ENCODE measurements at regions not wholly inside any gene's neighbourhood (a gene's known extent, or its start where the extent isn't known, plus 50 kb on each side); places are given as distances from the start of the nearest gene placed in this dataset.

DNA sequence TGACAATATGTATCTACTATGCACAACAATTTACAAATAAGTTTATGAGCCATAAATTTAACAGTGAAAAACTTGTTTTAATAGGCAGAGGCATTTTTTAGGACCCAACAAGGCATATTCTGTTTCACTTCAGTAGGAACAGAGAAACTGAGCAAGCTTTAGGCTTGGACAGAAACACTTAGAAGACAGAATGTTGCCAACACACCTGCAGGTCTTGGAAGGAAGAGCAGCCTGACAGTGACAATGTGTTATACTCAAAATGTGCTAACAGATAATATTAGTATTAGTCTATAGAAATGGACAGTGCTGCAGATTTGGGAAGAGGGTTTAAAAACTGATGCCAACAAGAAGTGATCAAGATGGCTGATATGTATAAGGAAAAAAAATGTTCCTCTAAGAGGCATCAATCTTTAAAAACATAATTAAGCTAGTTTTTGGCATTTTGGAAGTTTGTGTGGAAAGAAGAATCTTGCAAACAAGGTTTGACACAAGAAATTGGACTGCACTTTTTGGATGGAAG is 297.1 kb upstream of the FSIP2 start:
- Histone ChIP-seq H3K9me3 (no peaks in the 10 kb centered on the region), H3K27me3 (ENCODE audit: insufficient read depth) (no peaks in the 10 kb centered on the region), H3K4me2 (no peak overlapping the region), H3K4me1 (ENCODE audit: control insufficient read depth in 1 of 2, insufficient read depth in 2 of 2, low read depth in 1 of 2, low read length in 1 of 2) (no peaks in the 10 kb centered on the region; a peak in 1 of 4 replicates), H2AFZ (ENCODE audit: low read depth) (no peak overlapping the region), H3K36me3 (replicated peaks in 1 of 2; ENCODE audit: control insufficient read depth in 1 of 2, insufficient read depth in 2 of 2, low read length in 1 of 2) (no peaks in the 10 kb centered on the region), H3K79me2 (ENCODE audit: insufficient read depth) (no peaks in the 10 kb centered on the region), H3K9ac (no peak overlapping the region), H3K4me3 (ENCODE audit: low read depth in 2 of 2, low read length in 1 of 2) (no peak overlapping the region), H3K9me2 (peaks cover 2% of the 10 kb centered on the region; the same call in 1 of the 2 replicates), H3K27ac (ENCODE audit: low read depth in 2 of 2, low read length in 1 of 2) (no peak overlapping the region), H4K20me1 (ENCODE audit: insufficient read depth) (no peaks in the 10 kb centered on the region), H3F3A (replicated peaks; ENCODE audit: insufficient read depth) (no peaks in the 10 kb centered on the region)
- ChIA-PET POLR2A (no interaction called here), CTCF (no interaction called here)
- no peak for DNase-seq
- TF ChIP-seq GATA2 (CRISPR knock-in tag; IDR thresholded peaks at IDR 0.05) (no peak), FOXJ3 (CRISPR knock-in tag; IDR thresholded peaks at IDR 0.05) (no peak), CHD2 (IDR thresholded peaks at IDR 0.05; ENCODE audit: low read length, partially characterized antibody) (no peak), NRF1 (IDR thresholded peaks at IDR 0.05; ENCODE audit: low read depth, low read length) (no peak), RAD21 (IDR thresholded peaks at IDR 0.05; ENCODE audit: low read length) (no peak), GABPA (IDR thresholded peaks at IDR 0.05; ENCODE audit: low read depth) (no peak), FOXM1 (IDR thresholded peaks at IDR 0.05; ENCODE audit: low read depth) (no peak), RFX5 (IDR thresholded peaks at IDR 0.05; ENCODE audit: low read length) (no peak), RCOR1 (IDR thresholded peaks at IDR 0.05; ENCODE audit: low read length) (no peak), RXRA (IDR thresholded peaks at IDR 0.05; ENCODE audit: borderline replicate concordance, low read depth) (no peak)
- TF ChIP-seq, protein P1, sequence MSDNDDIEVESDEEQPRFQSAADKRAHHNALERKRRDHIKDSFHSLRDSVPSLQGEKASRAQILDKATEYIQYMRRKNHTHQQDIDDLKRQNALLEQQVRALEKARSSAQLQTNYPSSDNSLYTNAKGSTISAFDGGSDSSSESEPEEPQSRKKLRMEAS (IDR thresholded peaks at IDR 0.05; ENCODE audit: low read depth): no peak

DNA sequence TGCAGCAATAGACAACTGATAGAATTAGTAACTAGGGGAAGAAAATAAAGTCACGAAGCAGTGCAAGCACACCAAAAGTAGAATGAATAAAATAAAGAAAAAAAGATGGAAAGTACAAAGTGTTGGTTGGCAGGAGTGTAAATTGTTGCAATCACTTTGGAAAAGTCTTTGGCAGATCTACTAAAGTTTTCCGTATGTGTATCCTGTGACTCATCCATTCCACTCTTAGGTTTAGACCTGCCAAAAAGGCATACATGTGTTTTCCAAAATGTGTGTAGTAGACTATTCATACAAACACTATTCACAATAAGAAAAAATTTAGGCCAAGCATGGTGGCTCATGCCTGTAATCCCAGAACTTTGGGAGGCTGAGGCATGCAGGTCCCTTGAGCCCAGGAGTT is 282.1 kb upstream of the FSIP2 start:
- no peak overlapping the region for H2AFZ ChIP-seq (ENCODE audit: low read depth)
- TF ChIP-seq, protein P2, sequence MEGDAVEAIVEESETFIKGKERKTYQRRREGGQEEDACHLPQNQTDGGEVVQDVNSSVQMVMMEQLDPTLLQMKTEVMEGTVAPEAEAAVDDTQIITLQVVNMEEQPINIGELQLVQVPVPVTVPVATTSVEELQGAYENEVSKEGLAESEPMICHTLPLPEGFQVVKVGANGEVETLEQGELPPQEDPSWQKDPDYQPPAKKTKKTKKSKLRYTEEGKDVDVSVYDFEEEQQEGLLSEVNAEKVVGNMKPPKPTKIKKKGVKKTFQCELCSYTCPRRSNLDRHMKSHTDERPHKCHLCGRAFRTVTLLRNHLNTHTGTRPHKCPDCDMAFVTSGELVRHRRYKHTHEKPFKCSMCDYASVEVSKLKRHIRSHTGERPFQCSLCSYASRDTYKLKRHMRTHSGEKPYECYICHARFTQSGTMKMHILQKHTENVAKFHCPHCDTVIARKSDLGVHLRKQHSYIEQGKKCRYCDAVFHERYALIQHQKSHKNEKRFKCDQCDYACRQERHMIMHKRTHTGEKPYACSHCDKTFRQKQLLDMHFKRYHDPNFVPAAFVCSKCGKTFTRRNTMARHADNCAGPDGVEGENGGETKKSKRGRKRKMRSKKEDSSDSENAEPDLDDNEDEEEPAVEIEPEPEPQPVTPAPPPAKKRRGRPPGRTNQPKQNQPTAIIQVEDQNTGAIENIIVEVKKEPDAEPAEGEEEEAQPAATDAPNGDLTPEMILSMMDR (IDR thresholded peaks at IDR 0.05): no peak
- no peak for TF ChIP-seq MXI1 (IDR thresholded peaks at IDR 0.05; ENCODE audit: low read depth, low read length)
- no peak for TF ChIP-seq GABPA (IDR thresholded peaks at IDR 0.05; ENCODE audit: low read depth)
- TF ChIP-seq TCF12 (IDR thresholded peaks at IDR 0.05): peak; percentile 27; the same call in 1 of the 2 replicates
- no peak for TF ChIP-seq TAF1 (IDR thresholded peaks at IDR 0.05; ENCODE audit: borderline replicate concordance, low read depth, low read length)
- no peak for TF ChIP-seq GATA2 (CRISPR knock-in tag; IDR thresholded peaks at IDR 0.05)
- no peak for TF ChIP-seq FOSL2 (IDR thresholded peaks at IDR 0.05; ENCODE audit: borderline replicate concordance, low read depth)
- TF ChIP-seq RCOR1 (IDR thresholded peaks at IDR 0.05; ENCODE audit: low read length): no peak
- TF ChIP-seq, protein P3, sequence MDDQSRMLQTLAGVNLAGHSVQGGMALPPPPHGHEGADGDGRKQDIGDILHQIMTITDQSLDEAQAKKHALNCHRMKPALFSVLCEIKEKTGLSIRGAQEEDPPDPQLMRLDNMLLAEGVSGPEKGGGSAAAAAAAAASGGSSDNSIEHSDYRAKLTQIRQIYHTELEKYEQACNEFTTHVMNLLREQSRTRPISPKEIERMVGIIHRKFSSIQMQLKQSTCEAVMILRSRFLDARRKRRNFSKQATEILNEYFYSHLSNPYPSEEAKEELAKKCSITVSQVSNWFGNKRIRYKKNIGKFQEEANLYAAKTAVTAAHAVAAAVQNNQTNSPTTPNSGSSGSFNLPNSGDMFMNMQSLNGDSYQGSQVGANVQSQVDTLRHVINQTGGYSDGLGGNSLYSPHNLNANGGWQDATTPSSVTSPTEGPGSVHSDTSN (IDR thresholded peaks at IDR 0.05): 0 out of 2 replicates have a peak, but pooled peaks have one; percentile 8
- TF ChIP-seq SIN3A (IDR thresholded peaks at IDR 0.05; ENCODE audit: borderline replicate concordance, low read depth, low read length): no peak
- TF ChIP-seq EZH2phosphoT487 (IDR thresholded peaks at IDR 0.05; ENCODE audit: borderline replicate concordance, low read depth): no peak
- TF ChIP-seq, protein P4, sequence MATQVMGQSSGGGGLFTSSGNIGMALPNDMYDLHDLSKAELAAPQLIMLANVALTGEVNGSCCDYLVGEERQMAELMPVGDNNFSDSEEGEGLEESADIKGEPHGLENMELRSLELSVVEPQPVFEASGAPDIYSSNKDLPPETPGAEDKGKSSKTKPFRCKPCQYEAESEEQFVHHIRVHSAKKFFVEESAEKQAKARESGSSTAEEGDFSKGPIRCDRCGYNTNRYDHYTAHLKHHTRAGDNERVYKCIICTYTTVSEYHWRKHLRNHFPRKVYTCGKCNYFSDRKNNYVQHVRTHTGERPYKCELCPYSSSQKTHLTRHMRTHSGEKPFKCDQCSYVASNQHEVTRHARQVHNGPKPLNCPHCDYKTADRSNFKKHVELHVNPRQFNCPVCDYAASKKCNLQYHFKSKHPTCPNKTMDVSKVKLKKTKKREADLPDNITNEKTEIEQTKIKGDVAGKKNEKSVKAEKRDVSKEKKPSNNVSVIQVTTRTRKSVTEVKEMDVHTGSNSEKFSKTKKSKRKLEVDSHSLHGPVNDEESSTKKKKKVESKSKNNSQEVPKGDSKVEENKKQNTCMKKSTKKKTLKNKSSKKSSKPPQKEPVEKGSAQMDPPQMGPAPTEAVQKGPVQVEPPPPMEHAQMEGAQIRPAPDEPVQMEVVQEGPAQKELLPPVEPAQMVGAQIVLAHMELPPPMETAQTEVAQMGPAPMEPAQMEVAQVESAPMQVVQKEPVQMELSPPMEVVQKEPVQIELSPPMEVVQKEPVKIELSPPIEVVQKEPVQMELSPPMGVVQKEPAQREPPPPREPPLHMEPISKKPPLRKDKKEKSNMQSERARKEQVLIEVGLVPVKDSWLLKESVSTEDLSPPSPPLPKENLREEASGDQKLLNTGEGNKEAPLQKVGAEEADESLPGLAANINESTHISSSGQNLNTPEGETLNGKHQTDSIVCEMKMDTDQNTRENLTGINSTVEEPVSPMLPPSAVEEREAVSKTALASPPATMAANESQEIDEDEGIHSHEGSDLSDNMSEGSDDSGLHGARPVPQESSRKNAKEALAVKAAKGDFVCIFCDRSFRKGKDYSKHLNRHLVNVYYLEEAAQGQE (IDR thresholded peaks at IDR 0.05; ENCODE audit: low read depth, low read length): no peak
- TF ChIP-seq FOXM1 (IDR thresholded peaks at IDR 0.05; ENCODE audit: low read depth): no peak
- TF ChIP-seq NFIC (IDR thresholded peaks at IDR 0.05; ENCODE audit: borderline replicate concordance): no peak
- no peak for TF ChIP-seq RFX5 (IDR thresholded peaks at IDR 0.05; ENCODE audit: low read length)
- TF ChIP-seq TEAD4 (IDR thresholded peaks at IDR 0.05; ENCODE audit: borderline replicate concordance, insufficient read depth): no peak
- no peak for TF ChIP-seq ELF1 (IDR thresholded peaks at IDR 0.05)
- H3K9ac ChIP-seq: no peak overlapping the region
- ChIA-PET CTCF (no interaction called here), POLR2A (no interaction called here)
- WGBS (ENCODE audit: low lambda C conversion rate): 42% methylated on average over 2 of the region's 2 CpGs
- no peaks in the 10 kb centered on the region; the same call in 1 of the 2 replicates for H3K9me3 ChIP-seq
- no peak overlapping the region; a peak in 1 of 4 replicates for H3K27ac ChIP-seq (ENCODE audit: low read depth in 2 of 2, low read length in 1 of 2)
- H3K79me2 ChIP-seq (ENCODE audit: insufficient read depth): no peaks in the 10 kb centered on the region
- H3K36me3 ChIP-seq (replicated peaks in 1 of 2; ENCODE audit: control insufficient read depth in 1 of 2, insufficient read depth in 2 of 2, low read length in 1 of 2): no peaks in the 10 kb centered on the region
- no peak overlapping the region for H3K4me3 ChIP-seq (ENCODE audit: low read depth in 2 of 2, low read length in 1 of 2)
- no peak for DNase-seq
- H3K9me2 ChIP-seq: no peaks in the 10 kb centered on the region; the same call in 1 of the 2 replicates
- no peaks in the 10 kb centered on the region for H4K20me1 ChIP-seq (ENCODE audit: insufficient read depth)
- H3K27me3 ChIP-seq (ENCODE audit: insufficient read depth): no peaks in the 10 kb centered on the region
- no peaks in the 10 kb centered on the region for H3K4me1 ChIP-seq (ENCODE audit: control insufficient read depth in 1 of 2, insufficient read depth in 2 of 2, low read depth in 1 of 2, low read length in 1 of 2)
- no peak overlapping the region for H3K4me2 ChIP-seq
- peaks cover 6% of the 10 kb centered on the region for H3F3A ChIP-seq (replicated peaks; ENCODE audit: insufficient read depth)
